Sigmoid colon (tissue), 6 donors: ENCODE measurements at regions not wholly inside any gene's neighbourhood (a gene's known extent, or its start where the extent isn't known, plus 50 kb on each side); places are given as distances from the start of the nearest gene placed in this dataset.

Source experiments
- DNase-seq: peaks from one replicate; pipeline ENCODE4 v3.0.0-alpha.2; 2019
- H3K27ac ChIP-seq, 4 donors: fragments of 200-600 bp; sonication (generic); one replicate each; pipeline ENCODE4 v1.5.1; 2016 to 2019; ENCODE audit warnings: mild to moderate bottlenecking in 1 of 4
- H3K27me3 ChIP-seq, 3 donors: fragments of 200-600 bp; sonication (generic); one replicate each; pipeline ENCODE4 v1.5.1; 2019; ENCODE audit warnings: mild to moderate bottlenecking in 1 of 3
- H3K36me3 ChIP-seq, 4 donors: fragments of 200-600 bp; sonication (generic); one replicate each; pipeline ENCODE4 v1.5.1; 2016 to 2019
- H3K4me1 ChIP-seq, 4 donors: fragments of 200-600 bp; sonication (generic); one replicate each; pipeline ENCODE4 v1.5.1; 2017 to 2019
- H3K4me3 ChIP-seq, 4 donors: fragments of 200-600 bp; sonication (generic); one replicate each; pipeline ENCODE4 v1.5.1; 2017 to 2019; ENCODE audit warnings: mild to moderate bottlenecking in 2 of 4, moderate library complexity in 1 of 4
- H3K9me3 ChIP-seq, 4 donors: fragments of 200-600 bp in 3 of 4; sonication (generic) in 3 of 4; one replicate each; pipeline versions ENCODE4 v1.5.1 to v1.6.1; 2013 to 2019
- EP300 ChIP-seq, 4 donors: sonication (generic); formaldehyde crosslinking; IDR thresholded peaks; one replicate each; pipeline ENCODE4 v1.6.1; 2017; ENCODE audit warnings: antibody characterized with exemption in 4 of 4
- POLR2A ChIP-seq, 2 donors: fragments of 450-650 bp; IDR thresholded peaks; one replicate each; pipeline ENCODE4 v1.6.1; 2016; ENCODE audit warnings: antibody characterized with exemption in 2 of 2, mild to moderate bottlenecking in 2 of 2, moderate library complexity in 2 of 2
- POLR2AphosphoS5 ChIP-seq, 4 donors: sonication (generic); formaldehyde crosslinking; IDR thresholded peaks; one replicate each; pipeline ENCODE4 v1.6.1; 2017; ENCODE audit warnings: antibody characterized with exemption in 4 of 4
- WGBS, 2 donors: extraction: QIAGEN DNeasy Blood & Tissue Kit; methylation state at CpG; one replicate each; pipeline ENCODE4 v1.1.7; 2013; 5-methylcytosine and 5-hydroxymethylcytosine counted together
- intact Hi-C: fragments of 100-400 bp; cut with DNase I; formaldehyde crosslinking; loops from one replicate; pipeline ENCODE4 v1.15.1; 2023
- TF ChIP-seq, protein P1 (sequence below), 4 experiments: fragments of 450-650 bp in 3 of 4; fragments of 200-600 bp in 1 of 4; IDR thresholded peaks; one replicate each; pipeline ENCODE4 v1.5.1; 2016 to 2019; ENCODE audit warnings: antibody characterized with exemption in 4 of 4, mild to moderate bottlenecking in 3 of 4, moderate library complexity in 2 of 4
- donor health status: healthy with polysubstance abuse.
- donor health status: healthy.

DNA sequence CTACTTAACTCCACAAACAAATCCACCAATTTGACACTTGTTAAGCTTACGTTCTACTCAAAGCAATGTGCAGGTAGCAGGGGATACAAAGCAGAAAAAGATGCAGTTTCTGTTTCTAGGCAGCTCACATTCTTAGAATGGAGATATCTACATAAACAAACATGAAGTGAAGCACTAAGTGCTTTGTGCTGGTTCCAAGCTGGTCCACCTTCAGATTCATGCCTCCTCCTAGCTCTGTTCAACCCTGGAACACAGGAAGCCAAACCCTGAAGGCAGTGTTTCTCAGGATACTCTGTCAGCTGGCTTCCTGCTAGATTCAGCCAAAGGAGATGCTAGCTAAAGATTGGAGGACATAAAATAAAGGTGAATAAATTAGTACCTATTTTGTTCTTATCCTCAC is 55.3 kb upstream of the NOL4 start:
- Histone ChIP-seq H3K4me3 (no peak overlapping the region), H3K4me1 (no peaks in the 10 kb centered on the region), H3K36me3 (no peaks in the 10 kb centered on the region), H3K27me3 (no peaks in the 10 kb centered on the region), H3K9me3 (no peaks in the 10 kb centered on the region), H3K27ac (no peak overlapping the region)
- intact Hi-C loops: no loop called here
- WGBS, 2 donors: 80 to 82% methylated on average over 1 of the region's 1 CpG
- no peak for DNase-seq
- TF ChIP-seq POLR2A (IDR thresholded peaks at IDR 0.05) (no peak), POLR2AphosphoS5 (IDR thresholded peaks at IDR 0.05) (no peak), EP300 (IDR thresholded peaks at IDR 0.05) (no peak)
- TF ChIP-seq, protein P1, sequence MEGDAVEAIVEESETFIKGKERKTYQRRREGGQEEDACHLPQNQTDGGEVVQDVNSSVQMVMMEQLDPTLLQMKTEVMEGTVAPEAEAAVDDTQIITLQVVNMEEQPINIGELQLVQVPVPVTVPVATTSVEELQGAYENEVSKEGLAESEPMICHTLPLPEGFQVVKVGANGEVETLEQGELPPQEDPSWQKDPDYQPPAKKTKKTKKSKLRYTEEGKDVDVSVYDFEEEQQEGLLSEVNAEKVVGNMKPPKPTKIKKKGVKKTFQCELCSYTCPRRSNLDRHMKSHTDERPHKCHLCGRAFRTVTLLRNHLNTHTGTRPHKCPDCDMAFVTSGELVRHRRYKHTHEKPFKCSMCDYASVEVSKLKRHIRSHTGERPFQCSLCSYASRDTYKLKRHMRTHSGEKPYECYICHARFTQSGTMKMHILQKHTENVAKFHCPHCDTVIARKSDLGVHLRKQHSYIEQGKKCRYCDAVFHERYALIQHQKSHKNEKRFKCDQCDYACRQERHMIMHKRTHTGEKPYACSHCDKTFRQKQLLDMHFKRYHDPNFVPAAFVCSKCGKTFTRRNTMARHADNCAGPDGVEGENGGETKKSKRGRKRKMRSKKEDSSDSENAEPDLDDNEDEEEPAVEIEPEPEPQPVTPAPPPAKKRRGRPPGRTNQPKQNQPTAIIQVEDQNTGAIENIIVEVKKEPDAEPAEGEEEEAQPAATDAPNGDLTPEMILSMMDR (IDR thresholded peaks at IDR 0.05): no peak

DNA sequence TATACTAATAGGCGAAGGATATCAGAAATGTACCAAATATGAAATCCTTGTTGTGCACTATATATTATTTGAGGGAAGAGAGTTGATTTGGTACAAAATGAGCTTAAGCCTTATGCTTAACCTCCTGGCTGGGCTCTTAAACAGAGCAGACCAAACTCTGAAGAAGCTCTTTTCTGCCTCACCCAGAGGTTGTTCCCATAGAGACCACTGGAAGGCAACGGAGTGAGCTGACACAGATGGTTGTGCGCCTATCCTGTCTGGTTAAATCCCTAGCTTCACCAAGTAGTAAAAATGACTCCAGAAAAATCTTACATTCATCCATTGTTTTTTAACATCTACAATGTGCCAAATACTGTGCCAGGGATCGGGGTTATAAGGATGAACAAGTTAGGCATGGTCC is 55.9 kb upstream of the NOL4 start:
- H3K9me3 ChIP-seq: no peaks in the 10 kb centered on the region
- H3K4me1 ChIP-seq: no peaks in the 10 kb centered on the region
- H3K27me3 ChIP-seq: no peaks in the 10 kb centered on the region
- no peak overlapping the region for H3K27ac ChIP-seq
- 85 to 89% methylated on average over 4 of the region's 4 CpGs for WGBS, 2 donors
- DNase-seq: no peak
- intact Hi-C loops: no loop called here
- TF ChIP-seq POLR2A (IDR thresholded peaks at IDR 0.05) (no peak), EP300 (IDR thresholded peaks at IDR 0.05) (no peak), POLR2AphosphoS5 (IDR thresholded peaks at IDR 0.05) (no peak)
- TF ChIP-seq, protein P1 (IDR thresholded peaks at IDR 0.05): no peak
- no peak overlapping the region for H3K4me3 ChIP-seq
- H3K36me3 ChIP-seq: no peaks in the 10 kb centered on the region

DNA sequence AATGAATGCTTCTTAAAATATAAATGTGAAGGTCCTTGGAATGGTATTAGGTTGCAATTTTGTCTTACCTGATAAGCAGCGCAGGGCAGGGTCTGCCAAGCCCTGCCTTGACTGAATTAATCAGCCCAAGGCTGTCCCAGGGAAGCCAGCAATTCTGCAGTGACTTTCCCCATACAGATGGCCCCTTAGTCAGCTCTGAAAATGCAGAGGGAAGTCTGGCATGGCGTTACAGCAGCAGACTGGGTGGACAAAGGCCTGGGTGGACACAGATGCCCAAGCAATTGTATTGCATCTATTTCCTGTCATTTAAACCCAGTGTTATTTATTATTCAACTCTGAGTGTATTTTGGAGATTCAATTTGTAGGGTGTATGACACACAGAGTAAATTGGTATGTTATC is 56.6 kb upstream of the NOL4 start:
- no peak overlapping the region for H3K27ac ChIP-seq
- H3K4me1 ChIP-seq: no peaks in the 10 kb centered on the region
- no peaks in the 10 kb centered on the region for H3K9me3 ChIP-seq
- H3K27me3 ChIP-seq: no peaks in the 10 kb centered on the region
- no peak for DNase-seq
- WGBS, 2 donors: 76 to 85% methylated on average over 2 of the region's 2 CpGs
- no peak overlapping the region for H3K4me3 ChIP-seq
- TF ChIP-seq, protein P1 (IDR thresholded peaks at IDR 0.05): no peak
- TF ChIP-seq POLR2AphosphoS5 (IDR thresholded peaks at IDR 0.05) (no peak), EP300 (IDR thresholded peaks at IDR 0.05) (no peak), POLR2A (IDR thresholded peaks at IDR 0.05) (no peak)
- intact Hi-C loops: no loop called here
- H3K36me3 ChIP-seq: no peaks in the 10 kb centered on the region

DNA sequence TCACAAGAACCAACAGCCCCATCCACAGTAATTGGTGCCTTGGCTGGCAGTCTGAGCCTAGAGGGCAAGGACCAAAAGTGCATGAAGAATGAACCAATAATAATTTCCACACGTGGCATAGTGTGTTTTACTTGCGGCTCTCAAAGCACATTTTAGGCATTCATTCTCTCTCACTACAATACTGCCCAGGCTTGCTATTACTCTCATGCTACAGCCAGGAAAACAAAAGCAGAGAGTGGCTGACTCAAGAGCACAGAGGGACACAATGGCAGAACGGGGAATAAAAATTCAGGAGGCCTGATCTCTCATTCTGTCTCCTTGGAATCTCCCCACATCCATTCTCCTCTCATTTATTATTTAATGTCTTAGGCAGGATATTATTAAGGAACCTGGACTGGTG is 57.0 kb upstream of the NOL4 start:
- Histone ChIP-seq H3K36me3 (no peaks in the 10 kb centered on the region), H3K9me3 (no peaks in the 10 kb centered on the region), H3K27me3 (no peaks in the 10 kb centered on the region), H3K4me3 (no peak overlapping the region), H3K27ac (no peak overlapping the region), H3K4me1 (no peaks in the 10 kb centered on the region)
- no peak for DNase-seq
- 72 to 81% methylated on average over 3 of the region's 3 CpGs for WGBS, 2 donors
- intact Hi-C loops: no loop called here
- TF ChIP-seq POLR2A (IDR thresholded peaks at IDR 0.05): no peak
- TF ChIP-seq POLR2AphosphoS5 (IDR thresholded peaks at IDR 0.05): no peak
- TF ChIP-seq, protein P1 (IDR thresholded peaks at IDR 0.05): no peak
- no peak for TF ChIP-seq EP300 (IDR thresholded peaks at IDR 0.05)

DNA sequence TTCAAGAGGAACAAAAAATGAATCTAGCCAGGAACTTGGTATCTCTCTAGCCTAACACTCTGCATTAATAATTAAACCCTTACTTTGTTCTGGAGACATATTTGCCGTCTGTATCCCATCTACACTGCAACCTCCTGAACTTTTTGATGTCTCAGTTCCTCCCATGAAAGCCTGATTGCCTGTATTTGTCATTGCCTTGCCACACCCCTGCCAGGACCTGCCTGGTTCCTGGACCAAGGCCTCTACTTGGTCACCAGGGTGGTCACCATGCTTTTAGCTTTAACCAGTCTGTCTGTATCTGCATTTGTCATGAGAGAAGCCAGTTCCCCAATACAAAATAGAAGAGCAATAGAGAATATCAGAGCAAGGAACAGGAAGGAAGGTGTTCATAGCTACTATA is 58.8 kb upstream of the NOL4 start:
- H3K27ac ChIP-seq: no peak overlapping the region

More for the DNA sequence above, 58.8 kb upstream of the NOL4 start:
- Histone ChIP-seq H3K4me3 (no peak overlapping the region), H3K36me3 (no peaks in the 10 kb centered on the region), H3K9me3 (peaks cover 0 to 6% (median 2%) of the 10 kb centered on the region in 4 donors), H3K27me3 (no peaks in the 10 kb centered on the region), H3K4me1 (no peaks in the 10 kb centered on the region)
- no peak for DNase-seq
- intact Hi-C loops: no loop called here
- WGBS, 2 donors: 29 to 65% methylated on average over 1 of the region's 1 CpG
- TF ChIP-seq, protein P1 (IDR thresholded peaks at IDR 0.05): no peak
- TF ChIP-seq EP300 (IDR thresholded peaks at IDR 0.05) (no peak), POLR2AphosphoS5 (IDR thresholded peaks at IDR 0.05) (no peak), POLR2A (IDR thresholded peaks at IDR 0.05) (no peak)
